GM18505 (cell line): ENCODE measurements at regions not wholly inside any gene's neighbourhood (a gene's known extent, or its start where the extent isn't known, plus 50 kb on each side); places are given as distances from the start of the nearest gene placed in this dataset.

Source experiments
- ATAC-seq: cut with Tn5 transposase; IDR thresholded peaks from one replicate; pipeline ENCODE4 v1.9.1; 2021; ENCODE audit not compliant: unreplicated experiment
- POLR2A ChIP-seq: IDR thresholded peaks from 4 replicates; pipeline ENCODE4 v1.6.1; 2011; ENCODE audit warnings: borderline replicate concordance; ENCODE audit not compliant: insufficient read depth, insufficient read length; ENCODE audit errors: extremely low read depth

DNA sequence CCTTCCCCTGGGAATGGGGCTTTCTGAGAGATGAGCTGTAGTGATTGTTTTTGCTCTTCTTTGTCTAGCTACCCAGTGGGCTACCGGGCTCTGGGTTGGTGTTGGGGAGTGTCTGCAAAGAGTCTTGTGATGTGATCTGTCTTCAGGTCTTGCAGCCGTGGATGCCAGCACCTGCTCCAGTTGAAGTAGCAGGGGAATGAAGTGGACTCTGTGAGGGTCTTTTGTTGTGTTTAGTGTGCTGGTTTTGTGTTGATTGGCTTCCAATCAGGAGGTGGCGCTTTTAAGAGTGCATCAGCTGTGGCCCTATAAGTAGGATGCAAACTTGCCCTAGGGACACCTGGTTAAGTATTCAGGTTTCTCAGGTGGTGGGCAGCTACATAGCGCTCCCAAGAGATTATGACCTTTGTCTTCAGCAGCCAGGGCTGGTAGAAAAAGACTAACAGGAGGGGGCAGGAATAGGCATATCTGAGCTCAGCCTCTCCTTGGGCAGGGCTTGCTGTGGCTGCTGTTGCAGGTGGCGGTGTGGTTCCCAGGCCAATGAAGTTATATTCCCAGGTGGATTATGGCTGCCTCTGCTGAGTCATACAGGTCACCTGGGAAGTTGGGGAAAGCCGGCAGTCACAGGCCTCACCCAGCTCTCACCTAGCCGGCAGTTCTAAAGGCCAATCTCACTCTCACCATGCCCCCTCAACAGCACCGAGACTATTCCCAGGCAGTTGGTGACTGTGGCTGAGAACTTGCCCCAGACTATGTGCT is 315.7 kb upstream of the C11orf87 start:
- TF ChIP-seq POLR2A, result no peak
- no peak for ATAC-seq

DNA sequence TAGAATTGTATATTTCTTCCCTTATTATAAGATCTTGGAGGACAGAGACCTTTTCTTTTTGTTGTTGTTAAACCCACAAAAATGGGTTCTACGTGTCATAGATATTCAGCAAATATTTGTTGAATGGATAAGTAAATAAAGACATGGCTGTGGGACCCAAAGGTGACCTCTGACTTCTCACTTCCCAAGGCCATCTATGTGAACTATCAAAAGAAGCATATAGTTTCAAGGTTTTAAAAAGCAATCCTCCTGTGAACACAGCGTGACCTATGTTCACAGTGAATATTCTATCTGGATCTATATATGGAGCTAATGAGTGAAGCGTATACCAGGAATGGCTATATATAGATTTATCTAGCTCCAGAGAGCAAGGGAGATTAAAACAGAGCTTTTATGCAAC is 312.8 kb upstream of the C11orf87 start:
- no peak for ATAC-seq
- TF ChIP-seq POLR2A, result no peak

DNA sequence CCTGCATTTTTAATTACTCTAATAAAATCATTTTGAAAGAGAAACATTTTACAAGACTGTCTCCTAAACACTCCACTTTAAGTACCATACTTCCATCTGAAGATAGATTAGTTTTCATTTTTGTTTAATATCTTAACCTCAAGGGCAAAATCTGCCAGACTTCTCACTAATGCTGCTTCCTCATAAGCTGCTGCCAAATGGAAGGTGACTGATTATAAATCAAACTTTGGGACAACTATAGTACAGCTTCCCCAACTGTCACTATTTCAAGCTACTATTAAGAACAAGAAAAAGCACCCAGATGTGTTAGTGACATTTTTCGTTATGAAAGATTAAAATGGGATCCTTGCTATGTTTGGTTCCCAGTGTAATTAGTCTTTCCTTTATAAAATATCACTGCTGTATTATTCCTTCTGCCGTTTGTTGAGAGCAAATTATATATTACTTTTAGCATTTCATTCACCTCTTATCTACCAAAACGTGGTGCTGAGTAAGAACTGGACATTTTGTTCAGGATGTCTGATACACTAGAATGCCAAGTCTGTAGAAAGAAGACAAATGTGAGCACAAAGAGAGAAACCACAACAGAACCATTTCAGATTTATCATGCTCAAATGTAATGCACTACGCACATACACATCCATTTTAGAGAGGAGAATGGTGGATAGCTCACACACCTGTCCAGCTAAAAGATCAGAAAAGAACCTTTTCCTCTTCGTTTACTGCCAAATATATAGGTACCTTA is 312.2 kb upstream of the C11orf87 start:
- ATAC-seq, result no peak
- TF ChIP-seq POLR2A, result no peak

DNA sequence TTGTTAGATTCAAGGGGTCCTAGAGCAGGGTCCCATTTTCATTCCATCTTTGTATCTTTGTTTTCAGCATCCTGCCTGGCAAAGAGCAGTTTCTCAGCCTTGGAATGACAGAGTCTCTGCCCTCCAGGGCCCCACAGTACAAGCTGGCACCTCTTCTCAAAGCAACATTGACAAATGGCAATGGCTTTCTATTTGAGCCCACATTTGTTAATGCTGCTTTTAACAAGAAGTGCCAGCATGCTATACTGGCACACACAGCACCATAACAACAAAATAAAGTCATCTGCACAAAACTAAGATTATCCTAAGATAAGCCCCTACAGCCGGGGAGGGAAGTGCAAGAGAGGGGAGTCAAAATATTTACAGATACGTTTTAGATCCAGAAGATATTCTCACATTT is 309.7 kb upstream of the C11orf87 start:
- no peak for ATAC-seq
- no peak for TF ChIP-seq POLR2A

DNA sequence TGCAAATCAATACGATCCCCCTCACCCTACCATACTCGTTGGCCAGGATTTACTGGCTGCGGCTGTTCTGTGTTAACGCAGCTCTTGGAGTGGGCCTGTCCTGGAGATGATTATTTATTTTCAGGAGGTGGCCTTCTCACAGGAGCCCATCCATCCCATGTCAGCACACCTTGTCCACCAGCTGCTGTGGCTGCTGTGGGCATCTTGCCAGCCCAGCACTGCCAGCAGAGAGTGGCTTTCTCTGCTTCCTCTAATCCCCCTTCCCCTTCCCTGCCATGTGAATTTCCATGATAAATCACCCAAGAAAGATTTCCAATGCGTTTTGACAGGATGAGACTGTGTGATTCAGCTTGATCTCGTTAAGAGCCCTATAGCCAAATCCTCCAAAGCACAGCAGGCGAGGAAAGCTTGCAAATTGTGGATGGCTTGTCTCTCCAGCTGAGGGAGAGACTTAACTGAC is 309.1 kb upstream of the C11orf87 start:
- no peak for ATAC-seq
- no peak for TF ChIP-seq POLR2A

DNA sequence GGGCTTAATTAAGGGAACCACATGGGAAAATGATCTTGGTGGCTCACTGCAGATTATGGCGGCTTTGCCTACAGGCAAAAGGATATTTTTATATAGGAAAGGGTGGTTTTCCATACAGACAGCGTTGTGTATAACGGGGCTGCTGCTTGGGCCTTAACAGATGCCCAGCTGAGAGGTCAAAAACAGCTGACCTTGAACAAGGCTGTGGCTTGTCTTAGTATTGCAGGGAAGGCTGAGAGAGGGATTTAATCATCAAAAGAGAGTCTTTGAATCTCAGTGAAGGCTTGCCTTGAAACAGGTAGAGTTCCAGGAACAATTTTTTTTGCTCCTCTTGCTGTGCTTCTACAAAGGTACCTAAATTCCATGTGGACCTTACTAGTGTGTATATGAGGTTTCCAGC is 301.6 kb upstream of the C11orf87 start:
- no peak for ATAC-seq
- no peak for TF ChIP-seq POLR2A

DNA sequence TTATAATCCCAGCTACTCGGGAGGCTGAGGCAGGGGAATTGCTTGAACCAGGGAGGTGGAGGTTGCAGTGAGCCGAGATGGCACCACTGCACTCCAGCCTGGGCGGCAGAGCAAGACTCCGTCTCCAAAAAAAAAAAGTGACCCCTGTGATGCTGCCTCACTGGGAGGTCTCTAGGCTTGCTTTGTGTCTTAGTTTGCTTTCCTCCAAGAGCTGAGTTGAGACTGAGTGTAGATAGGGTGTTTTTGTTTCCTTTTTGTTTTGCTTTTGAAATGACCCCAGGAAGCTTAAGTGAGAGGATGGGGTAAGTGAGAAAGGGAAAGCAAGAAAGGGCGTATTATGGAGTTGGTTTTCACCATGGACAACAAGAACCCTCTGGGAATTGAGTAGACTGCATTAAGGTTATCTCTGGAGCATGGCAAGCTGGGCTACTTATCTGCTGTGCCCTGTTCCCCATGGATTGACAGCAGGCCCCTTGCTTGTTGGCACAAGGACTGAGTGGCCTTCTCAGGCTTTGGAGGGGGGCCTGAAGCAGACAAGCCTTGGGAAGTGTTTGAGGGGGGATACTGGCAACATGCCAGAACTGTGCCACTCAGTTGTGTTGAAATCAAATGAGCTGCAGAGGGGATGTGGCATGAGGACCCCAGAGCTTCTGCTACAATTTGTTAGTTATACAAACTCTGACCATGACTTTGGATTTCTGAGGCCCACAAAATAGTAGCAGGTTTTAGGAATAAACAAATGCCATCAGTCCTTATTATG is 300.6 kb upstream of the C11orf87 start:
- TF ChIP-seq POLR2A, result no peak
- ATAC-seq, result no peak

DNA sequence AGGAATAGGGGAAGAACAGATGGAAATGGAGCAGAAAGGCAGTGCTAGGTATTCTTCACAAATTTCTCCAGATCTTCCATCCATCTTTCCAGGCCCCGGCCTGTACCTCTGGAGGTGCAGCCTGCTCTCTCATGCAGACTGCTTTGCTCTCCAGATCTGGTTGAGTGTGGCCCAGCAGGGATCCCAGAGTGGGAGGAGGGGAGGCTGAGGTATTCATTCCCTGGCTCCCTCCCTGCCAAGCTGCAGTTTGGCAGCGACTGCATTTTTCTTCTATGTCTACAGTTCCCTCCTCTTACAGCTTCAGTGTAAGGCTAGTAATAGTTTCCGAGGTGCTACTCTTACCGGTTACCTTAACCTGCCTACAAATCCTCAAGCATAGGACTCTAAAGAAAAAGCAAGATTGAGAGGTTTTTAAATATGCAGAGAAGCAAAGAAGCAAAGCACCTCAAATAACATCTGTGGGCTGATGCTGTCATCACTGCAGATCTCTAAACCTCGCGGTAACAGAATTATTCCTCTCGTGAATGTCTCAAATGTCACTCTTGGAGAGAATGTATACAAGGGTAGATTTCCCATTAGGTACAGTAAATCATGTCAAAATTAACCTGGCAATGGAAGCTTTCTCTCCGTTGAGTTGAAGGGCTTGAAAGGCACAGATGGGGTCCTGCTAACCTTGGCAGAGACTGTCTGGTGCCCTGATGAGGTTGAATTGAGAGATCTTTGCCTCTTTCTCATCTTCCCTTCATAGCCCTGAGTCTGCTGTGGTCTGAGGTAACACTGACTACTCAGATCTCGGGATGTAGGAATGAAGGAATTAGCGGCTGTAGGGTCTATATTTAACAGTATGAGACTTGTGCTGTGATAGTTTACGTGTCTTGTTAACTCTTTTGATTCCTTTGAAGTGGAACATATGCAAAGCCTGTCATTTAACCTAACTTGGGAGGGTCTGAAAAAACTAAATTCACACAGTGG is 297.9 kb upstream of the C11orf87 start:
- TF ChIP-seq POLR2A, result no peak
- no peak for ATAC-seq

DNA sequence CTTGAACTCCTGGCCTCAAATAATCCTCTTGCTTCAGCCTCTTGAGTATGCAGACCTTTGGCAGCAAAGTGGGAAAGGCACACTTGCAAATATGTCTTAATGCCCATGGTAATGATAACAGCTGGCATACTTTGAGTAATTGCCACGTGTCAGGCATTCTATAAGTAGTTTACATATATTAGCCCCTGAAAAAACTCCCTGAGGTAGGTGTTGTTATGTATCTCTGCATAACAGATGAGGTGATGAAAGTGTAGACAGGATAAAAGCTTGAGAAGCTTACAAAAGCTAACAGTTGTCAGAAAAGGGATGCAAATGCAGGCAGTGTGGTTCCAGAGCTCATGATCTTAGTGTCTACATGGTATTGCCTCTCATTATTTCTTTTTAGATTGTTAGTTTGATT is 291.1 kb upstream of the C11orf87 start:
- no peak for TF ChIP-seq POLR2A
- ATAC-seq, result no peak

DNA sequence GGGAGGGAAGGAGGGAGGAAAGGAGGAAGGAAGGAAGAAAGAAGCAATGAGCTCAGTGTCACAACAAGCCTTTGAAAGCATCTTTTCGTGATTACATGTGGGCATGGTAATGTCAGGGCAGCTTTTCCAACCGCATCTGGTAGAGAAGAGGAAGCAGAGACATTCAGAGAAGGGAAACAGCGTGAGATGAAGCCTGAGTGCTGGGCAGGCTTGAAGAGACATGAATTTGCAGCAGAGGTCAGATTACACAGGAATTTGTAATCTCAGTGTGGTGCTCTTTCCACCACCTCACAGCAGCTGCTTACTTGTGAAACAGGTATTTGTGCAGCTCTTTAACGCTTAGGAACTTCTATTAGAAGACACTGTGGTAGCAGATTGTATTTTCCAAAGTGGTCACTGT is 289.5 kb upstream of the C11orf87 start:
- no peak for TF ChIP-seq POLR2A
- no peak for ATAC-seq

DNA sequence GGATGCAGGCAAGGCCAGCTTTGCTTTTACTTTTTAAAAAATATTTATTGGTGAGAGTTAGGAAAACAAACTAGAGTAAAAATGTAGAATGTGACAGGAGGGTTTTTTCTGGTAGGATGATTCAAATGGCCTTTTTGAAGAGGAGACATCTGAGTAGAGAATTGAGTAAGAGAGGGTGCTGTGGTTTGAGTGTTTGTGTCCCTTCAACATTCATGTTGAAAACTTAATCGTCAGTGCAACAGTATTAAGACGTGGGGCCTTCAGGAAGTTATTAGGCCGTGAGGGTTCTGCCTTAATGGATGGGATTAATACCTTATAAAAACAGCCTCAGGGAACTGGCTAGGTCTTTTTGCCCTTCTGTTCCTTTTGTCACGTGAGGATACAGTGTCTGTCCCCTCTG is 288.8 kb upstream of the C11orf87 start:
- no peak for ATAC-seq
- no peak for TF ChIP-seq POLR2A

DNA sequence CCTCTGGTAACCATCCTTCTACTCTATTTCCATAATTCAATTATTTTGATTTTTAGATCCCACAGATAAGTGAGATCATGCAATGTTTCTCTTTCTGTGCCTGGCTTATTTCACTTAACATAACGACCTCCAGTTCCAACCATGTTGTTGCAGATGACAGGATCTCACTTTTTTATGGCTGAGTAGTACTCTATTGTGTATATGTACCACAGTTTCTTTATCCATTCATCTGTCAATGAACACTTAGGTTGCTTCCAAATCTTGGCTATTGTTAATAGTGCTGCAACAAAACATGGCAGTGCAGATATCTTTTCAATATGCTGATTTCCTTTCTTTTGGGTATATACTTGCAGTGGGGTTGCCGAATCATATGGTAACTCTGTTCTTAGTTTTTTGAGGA is 286.4 kb upstream of the C11orf87 start:
- no peak for TF ChIP-seq POLR2A

DNA sequence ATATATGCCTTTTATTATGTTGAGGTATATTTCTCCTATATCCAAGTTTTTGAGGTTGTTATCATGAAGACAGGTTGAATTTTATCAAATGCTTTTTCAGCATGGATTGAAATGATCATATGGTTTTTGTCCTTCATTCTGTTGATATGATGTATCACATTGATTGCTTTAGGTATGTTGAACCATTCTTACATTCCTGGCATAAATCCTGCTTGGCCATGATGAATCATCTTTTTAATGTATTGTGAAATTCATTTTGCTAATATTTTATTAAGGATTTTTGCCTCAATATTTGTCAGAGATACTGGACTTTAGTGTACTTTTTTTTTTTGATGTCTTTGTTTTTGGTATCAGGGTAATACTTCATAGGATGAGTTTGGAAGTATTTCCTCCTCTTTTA is 283.8 kb upstream of the C11orf87 start:
- no peak for TF ChIP-seq POLR2A
- no peak for ATAC-seq

More for the DNA sequence above, 286.4 kb upstream of the C11orf87 start:
- no peak for ATAC-seq

DNA sequence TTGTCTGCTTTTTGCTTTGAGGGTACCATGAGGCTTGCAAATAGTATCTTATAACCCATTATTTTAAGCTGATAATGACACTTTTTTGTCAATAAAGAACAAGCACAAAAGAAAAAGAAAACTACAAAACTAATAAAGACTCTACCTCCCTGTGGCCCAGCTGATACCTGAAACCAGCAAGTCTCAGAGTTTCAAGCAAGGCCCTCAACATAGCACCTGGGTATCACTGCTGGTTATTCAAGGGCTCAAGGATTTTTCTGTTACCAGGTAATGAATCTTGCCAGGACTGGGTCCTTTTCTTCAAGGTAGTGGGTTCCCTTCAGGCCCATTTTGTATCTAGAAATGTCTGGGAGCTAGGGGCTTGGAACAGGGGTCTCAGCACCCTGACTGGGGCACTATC is 281.6 kb upstream of the C11orf87 start:
- ATAC-seq, result no peak
- TF ChIP-seq POLR2A, result no peak
